ENCODE measurements at regions not wholly inside any gene's neighbourhood (a gene's known extent, or its start where the extent isn't known, plus 50 kb on each side); places are given as distances from the start of the nearest gene placed in this dataset.

DNA sequence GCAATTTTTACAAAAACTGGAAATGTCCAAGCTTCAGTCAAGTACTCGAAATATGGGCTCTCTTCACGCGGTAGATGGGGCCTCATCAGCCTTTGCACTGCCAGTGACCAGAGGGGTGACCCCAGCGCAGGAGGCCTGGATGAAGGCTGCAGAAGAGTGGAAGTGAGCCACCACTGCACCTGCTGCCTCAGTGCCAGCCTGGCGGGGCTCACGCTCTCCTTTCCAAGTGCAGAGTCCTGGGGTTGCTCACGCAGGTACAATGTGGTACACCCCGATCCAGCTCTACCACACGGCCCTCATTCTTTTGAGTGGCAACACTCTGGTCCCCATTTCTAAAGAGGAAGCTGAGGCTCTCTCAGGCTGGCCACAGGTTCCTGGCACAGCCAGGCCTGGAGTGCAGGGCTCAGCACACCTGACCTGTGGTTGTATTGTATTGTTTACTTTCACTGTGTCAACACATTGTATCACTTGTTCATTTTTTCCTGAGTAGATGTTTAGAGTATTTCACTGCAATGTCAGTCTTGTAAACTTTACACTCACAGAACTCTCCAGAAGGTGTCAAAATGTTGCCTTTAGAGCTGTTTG lies 97.3 kb upstream of the SOX1 start:
- DNase-seq (ENCODE audit: low spot score): no peak

DNA sequence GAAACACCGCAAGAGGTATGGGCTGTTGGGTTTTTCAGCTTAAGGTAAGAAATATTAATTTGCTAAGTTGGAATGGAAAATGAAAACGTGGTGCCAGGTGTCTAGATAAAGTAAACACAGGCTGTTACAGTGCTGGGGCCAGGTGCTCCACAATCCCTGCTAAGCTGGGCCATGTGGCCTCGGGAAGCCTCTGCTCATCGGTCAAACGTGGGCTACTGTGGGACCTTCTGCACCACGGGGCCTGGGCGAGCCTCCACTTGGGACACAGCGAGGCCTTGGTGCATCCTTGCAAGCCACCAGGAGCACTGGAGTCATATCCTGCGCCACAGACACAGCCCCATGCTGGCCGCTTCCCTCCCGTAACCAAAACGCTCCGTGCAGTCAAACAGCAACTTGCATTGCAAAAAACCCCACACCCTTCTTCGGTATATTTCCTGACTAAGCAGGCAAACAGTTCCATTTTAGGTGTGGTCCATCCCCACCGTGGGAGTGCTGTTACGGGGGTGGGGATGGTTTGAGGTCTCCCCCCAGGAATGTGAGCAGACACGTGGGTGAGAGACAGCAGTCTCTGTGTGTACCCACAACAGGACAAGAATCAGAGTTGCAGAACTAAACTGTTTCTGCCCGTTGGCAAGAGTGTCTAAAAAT lies 96.3 kb upstream of the SOX1 start:
- DNase-seq (ENCODE audit: low spot score): no peak

DNA sequence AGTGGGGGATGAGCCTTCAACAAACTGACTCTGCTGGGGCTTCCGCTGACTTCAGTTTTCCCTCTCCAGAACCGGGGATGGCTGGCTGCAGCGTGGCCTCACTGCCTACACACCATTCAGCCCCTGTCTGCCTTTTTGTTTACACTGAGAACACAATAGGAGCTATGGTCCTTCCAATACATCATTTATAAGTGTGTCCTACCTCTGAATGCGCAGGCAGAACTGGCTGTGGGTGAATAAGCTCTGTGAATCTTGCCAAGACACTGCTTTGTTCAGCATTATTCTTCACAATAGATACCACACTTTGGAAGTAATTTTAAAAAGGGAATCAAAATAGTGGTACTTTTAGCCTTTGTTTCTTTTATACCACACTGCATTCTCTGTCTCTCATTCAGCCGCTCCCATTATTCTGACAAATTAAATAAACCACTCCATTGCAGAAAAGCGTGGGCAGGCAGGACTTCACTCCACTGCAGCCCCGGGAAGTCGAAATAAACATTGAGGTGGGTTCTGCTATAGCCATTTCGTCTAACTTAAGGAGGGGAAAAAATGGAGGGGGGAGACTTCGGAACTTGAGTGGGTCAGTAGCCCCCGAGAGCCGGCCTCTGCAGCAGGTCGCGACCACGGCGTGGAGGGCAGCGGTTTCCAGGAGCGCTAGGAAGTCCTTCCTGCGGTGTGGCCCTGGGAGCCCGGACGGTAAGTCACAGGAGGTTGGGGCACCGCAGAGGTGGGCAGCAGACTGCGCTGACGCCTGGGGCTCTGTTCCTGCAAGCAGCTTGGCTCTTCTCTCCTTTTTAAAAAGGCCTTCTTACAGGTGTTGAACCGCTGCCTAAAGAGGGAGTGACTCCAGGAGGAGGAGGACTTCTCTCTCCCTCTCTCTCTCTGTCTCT lies 94.8 kb upstream of the SOX1 start:
- DNase-seq (ENCODE audit: low spot score): no peak

DNA sequence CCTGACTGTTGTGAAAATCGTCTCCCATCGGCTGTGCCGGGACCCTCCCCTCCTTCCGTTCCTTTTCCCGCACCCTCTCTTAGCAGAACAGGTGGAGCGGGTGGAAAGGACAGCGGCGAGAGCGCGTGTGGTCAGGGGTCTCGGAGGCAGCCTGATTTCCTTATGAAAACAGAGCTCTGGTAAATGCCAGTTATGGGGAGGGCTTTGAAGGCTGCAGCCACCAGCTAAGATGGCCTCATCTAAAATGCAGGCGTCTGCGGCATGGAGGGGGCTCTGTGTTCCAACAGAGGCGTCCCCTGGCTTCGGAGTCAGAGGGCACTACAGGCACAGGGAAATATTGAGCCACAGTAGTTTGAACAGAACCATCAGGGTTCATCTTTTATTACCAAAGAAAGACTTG lies 93.8 kb upstream of the SOX1 start:
- DNase-seq (ENCODE audit: low spot score): no peak

DNA sequence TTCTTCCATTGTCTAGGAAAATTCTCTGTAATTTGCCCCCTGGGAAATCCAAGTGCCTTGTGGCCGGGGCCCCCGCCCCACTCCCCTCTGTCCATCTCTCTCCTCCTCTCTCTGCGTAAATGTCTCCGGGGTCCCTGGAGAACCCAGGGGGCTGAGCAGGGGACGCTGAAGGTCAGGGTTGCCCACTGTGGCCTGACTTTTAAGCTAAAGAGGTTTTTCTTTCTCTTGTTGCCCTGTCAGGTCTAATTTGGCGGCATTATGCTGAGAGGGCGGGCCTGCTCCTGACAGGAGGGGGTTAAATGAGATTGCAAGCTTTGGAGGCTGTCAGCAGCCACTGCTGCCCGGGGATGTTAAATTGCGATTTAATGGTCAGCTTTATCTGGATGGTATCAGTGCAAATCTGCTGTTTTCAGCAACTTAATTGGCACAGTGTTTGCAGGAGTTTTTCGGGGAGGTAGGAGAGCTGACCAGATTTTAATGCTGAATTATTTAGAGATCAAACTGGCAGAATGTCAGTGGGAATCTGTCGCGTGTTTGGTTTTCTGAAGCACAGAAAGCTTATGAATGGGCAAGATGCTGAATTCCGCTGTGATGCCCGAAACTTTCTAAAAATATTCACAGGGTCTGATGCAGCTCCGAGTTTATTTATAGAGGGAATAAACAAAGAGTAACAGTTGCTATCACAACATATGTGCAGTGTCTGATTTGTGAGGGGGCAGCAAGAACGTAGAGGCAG lies 93.2 kb upstream of the SOX1 start:
- no peak for DNase-seq (ENCODE audit: low spot score)

DNA sequence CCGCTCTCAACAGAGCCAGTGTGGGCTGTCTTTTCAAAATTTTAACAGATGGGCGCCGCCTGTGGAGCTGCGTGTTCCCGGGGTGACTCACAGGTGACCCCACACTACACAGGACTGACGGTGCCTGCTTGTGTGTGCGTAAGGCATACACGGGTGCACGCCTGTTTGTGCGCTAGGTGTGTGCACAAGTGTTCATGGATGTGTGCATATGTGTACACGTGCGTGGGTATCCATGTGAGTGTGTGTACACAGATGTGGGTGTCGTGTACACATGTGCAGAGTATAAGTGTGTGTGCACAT lies 92.7 kb upstream of the SOX1 start:
- DNase-seq (ENCODE audit: low spot score): no peak

DNA sequence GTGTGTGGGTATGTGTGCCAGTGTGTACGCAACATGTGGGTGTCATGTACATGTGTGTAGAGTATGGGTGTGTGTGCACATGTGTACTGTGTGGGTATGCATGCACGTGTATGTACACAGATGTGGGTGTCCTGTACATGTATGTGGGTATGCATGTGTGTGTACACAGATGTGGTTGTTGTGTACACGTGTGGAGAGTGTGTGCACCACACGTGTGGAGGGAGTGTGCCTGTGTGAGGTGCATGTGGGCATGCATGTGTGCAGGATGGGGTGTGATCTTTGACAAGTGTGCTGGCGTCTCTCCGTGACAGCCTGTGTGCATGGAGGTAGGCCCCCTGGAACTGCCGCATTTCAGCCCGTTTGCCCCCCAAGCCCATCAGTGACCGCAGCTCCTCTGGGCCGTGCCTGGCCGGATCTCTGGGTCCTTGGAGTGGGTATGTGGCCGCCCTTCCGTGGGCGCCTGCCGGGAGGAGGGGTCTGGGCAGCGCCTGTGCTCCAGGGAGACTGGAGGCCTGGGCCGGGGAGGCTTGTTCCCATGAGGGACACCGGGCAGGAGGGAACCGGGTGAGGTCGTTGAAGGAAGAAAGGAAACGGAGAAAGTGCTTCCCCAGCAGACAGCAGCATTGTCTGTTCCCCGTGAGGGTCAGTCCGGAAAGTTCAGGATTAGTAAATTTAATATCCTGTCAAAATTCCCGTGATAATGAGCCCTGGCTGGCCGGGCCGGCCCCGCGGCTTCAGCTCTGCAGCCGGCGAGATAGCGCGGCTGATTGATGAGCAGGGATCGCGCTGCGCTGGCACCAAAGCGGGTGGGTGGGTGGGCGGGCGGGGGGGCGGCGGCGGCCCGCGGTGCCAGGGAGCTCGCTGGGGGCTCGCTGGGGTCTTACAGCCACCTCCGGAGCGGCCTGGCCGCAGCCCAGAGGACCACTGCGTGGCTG lies 91.1 kb upstream of the SOX1 start:
- DNase-seq (ENCODE audit: low spot score): no peak

DNA sequence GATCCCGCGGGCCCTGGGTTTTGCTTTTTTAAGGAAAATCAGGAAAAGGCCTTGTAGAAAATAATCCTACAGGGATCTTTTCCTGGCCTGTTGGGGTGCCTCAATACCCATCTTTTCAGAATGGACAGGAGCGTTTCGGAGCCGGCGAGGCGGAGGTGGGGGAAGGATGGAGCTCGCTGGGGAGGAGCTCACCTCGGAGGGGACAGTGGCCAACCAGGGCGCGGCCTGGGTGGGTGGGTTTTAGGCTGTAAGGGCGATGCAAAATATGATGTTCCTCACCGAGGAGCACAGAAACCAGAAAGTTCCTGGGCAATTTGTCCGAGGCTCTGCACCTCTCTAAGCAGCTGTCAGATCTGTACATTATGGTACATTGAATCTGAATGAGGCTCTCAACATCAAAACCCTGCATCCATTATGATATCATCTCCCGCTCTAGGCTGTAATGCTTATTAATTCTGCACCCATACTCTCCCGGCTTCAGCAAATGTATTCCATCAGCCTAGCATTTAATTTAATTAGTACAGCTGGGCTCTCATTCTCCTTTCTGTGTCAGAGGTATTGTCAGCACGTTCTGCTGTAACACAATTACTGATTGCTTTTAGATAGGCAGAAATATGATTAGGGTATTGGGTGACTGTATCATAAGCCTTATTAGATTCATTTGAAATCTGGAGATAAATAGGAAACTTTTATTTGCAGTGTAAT lies 90.3 kb upstream of the SOX1 start:
- no peak for DNase-seq (ENCODE audit: low spot score)

DNA sequence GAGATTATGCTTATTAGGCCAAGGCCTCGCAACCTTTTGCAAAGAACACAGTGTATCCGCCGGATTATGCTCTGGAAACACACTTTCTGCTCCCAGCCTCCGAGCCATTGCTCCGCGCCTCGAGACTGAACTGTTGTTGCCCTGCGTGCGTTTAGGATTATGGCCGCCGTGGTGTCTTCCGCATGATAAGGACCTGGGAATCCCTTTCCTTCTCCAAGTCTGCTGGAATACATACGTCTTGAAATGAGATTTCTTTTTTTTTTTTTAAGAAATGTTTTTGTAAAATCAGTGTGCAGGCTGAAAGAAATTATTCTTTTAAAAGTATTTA lies 89.8 kb upstream of the SOX1 start:
- no peak for DNase-seq (ENCODE audit: low spot score)

DNA sequence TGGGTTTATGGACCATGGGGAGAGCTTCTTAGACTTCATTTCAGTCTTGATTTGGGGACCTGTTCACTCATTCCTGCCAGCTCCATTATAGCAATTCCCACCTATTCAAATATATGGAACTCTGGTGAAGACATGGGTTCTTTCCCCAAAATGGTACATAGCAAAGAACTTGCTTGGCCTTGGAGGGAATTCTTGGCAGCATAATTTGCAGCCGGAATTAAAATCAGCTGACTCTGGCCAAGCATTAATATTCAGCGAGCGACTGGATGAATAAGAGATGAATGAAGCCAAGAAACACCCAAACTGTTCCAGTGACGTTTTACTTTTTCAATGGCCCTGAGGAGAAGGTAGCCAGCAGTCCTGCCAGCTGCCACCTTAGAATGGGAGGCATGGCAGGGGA lies 88.4 kb upstream of the SOX1 start:
- DNase-seq (ENCODE audit: low spot score): no peak

DNA sequence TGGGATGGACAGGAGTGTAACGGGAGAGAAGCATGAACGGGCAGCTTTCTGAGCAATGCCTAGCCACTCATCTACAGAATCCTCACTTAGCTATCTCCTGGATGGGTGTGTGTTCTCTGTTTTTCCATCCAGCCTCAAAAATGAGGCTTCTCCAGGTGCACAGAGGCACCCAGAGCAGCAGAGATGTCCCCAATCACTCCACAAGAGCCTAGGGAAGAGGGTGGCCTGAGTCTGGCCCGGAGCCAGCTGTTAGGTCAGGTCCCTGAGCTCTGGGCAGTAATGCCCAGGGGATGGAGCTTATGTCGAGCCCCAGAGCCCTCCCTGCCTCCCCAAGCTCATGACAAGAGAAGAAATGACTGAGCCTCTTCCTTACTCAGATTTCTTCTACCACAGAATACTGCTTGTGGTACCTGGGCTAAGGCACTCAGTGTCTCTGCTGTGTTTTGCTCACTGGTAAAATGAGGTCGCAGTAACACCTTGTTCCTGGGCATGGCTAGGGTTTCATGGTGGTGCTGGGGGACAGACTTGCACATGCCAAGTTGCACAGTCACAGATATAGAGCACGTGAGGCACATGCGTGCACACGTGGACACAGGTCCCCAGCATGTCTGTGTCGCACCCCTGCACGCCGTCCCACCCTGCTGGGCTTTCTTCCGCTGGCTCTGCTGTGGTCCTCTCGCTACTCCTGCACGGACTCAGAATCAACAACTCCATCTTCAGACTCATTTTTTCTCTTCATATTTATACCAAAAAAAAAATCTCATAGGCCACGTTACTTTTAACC lies 86.6 kb upstream of the SOX1 start:
- no peak for DNase-seq (ENCODE audit: low spot score)

DNA sequence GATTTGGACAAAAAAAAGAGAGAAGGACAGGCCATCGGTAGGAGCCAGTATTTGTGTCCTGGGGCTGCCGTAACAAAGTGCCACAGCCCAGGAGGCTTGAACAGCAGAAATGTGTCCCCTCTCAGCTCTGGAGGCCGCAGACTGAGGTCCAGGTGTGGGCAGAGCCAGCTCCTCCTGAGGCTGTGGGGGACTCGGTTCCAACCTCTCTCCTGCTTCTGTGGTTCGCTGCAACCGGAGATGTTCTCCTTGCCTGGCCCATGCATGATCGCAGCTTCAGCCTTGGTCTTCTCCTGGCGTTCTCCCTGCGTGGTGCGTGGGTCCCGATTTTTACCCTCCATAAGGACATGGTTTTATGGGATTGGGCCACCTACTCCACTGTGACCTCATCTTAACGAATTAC lies 85.9 kb upstream of the SOX1 start:
- DNase-seq (ENCODE audit: low spot score): no peak

DNA sequence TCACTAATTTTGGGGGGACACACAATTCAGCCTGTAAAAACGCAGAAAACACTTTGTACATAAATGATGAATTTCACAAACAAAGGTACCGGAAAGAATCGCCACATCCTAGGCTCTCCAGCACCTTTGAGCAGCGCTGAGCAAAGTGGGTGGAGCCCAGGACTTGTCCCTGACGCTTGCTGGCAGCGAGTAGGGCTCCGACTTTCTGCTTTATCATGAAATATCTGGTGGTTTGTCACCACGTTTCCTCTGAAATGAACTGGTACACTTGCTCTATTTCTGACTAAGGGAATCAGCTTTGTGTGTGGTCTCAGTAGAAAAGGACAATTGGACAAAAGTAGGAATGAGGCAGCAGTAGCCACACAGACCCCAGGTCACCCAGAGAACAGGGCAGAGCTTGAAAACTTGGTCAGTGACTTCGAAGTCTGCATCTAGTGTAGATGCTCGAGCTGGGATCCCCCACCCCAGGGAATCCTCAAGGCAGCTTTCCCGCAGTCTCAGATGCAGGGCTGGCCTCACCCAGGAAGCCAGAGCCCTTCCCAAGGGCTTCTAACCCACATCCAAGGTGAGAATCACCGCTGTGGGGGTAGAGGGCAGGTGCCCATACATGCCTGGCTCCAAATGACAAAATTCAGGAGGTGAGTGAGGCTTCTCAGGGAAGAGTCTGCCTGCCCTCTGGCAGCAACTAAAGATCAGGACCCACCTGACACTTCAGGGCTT lies 85.3 kb upstream of the SOX1 start:
- DNase-seq (ENCODE audit: low spot score): no peak

DNA sequence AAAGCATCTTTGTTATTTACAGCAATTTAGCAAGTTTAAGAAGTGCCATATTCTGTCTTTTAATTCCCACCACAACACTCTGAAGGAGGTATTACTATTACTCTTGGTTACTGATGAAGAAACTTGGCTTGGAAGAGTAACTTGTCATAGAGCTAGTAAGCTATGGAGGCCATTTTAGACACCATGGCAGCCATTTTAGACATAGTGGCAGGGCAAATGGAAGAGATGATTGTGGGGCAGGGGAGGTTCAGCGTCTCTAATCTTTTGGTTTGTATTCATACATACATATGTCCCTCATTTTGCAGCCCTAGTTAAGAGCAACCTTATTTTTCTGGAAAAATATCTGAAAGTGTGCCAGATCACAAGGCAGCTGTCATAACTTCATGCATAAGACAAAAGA lies 82.6 kb upstream of the SOX1 start:
- no peak for DNase-seq (ENCODE audit: low spot score)

DNA sequence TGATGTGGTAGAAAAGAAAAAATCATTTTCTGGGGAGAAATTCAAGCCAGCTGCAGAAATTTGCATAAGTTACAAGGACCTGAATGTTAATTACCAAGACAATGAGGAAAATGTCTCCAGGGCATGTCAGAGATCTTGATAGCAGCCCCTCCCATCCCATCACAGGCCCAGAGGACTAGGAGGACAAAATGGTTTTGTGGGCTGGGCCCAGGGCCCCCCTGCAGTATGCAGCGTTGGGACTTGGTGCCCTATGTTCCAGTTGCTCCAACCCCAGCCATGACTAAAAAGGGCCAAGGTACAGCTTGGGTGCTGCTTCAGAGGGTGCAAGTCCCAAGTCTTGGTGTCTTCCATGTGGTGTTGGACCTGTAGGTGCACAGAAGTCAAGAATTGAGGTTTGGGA lies 76.6 kb upstream of the SOX1 start:
- no peak for DNase-seq (ENCODE audit: low spot score)

DNA sequence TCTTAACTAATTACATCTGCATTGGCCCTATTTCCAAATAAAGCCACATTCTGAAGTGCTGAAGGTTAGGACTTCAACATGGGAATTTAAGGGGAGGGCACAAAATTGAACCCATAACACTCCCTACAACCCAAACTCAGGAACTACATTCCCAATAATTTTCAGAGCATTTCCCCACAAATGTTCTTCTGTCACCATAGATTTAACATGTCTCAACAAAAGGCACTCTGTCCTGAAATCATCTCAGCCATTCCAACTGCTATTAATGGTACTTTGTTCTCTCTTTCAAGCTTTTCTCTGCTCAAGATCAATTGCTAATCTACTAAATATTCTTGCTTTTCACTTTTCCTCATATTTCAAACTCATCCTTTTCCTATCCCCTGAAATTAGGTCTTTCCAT lies 74.0 kb upstream of the SOX1 start:
- no peak for DNase-seq (ENCODE audit: low spot score)

DNA sequence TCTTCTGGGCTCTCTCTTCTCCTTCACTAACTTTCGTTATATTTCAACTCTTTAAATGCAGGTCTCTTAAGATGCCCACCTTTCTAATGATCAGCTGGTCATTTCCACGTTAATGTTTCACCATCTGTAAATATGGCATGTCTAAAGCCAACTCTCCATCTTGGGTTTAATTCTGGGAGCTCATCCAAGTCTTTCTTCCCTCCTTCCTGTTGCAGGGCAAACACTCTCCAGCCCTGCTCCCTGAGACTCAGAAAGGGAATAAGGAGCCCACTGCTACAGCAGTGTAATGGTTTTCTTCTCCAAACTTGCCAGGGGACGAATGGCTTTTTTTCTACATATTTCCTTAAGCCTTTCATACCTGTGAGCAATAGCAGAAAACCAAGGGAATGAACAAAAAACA lies 73.3 kb upstream of the SOX1 start:
- DNase-seq (ENCODE audit: low spot score): no peak

DNA sequence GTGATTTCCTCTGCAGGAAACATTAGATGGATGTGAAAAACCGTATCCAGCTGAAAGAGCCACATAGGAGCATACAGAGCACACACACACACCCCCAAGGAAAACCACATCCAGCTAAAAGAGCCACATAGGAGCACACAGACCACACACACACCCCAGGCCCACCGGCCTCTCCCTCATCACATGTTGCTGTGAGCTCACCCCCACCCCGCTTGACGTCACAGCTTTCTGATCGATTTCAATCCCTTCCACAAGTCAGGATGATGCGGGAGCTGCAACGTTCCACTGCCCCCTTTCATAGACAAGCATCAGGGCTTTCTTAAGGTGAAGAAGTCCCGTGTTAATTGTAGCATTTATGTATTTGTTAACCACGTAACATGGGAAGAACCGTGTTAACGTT lies 72.4 kb upstream of the SOX1 start:
- DNase-seq (ENCODE audit: low spot score): no peak

DNA sequence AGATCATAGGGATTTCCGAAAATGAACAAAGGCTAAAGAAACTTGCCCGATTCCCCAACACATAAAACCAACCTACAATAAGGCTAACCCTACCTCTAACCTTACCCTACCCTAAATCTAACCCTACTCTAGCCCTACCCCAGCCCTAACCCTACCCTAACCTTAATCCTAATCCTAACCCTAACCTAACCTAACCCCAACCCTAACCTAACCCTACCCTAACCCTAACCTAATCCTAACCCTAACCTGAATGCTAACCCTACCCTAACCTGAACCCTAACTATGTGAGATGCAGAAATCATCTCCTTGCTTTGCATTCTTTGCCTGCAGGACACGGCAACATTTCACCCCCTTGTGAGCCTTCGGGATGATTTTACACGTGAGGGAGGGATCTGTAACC lies 67.6 kb upstream of the SOX1 start:
- DNase-seq (ENCODE audit: low spot score): no peak

DNA sequence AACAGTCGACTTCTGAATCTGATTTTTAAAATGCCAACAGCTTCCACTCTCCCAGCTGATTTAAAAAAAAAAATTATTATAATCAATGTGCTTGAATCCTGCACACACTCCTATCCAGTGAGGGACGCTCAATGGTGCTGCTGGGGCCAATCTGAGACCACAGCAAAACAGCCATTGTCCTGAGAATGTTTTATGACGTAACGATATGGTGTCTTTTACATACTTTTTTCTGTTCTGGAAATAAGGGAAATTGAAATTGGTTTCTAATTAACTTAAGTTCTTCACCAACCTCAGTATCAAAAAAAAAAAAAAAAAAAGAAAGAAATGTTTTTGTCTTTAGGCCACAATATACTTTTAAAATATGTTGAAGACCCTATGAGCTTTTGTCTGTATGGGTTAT lies 66.1 kb upstream of the SOX1 start:
- DNase-seq (ENCODE audit: low spot score): no peak
